HG03575 (cell line): ENCODE measurements at regions not wholly inside any gene's neighbourhood (a gene's known extent, or its start where the extent isn't known, plus 50 kb on each side); places are given as distances from the start of the nearest gene placed in this dataset.
"Not testable (repeated sequence)": the region's sequence is repeated elsewhere in the genome, so short reads cannot be mapped to it uniquely, and the experiment has no call there.

Source experiments
- ATAC-seq: cut with Tn5 transposase; IDR thresholded peaks from one replicate; pipeline ENCODE4 v1.9.1; 2021; ENCODE audit not compliant: unreplicated experiment, insufficient number of reproducible peaks, low FRiP score; ENCODE audit errors: extremely low read depth

- ATAC-seq: no peak
Observed at GRCh38 chr10:23978317-23978716, 230.6 kb upstream of the KIAA1217 start.

- ATAC-seq: no peak
Observed at GRCh38 chr10:23980094-23980493, 228.8 kb upstream of the KIAA1217 start.

- ATAC-seq: no peak
Observed at GRCh38 chr10:23981520-23982309, 227.2 kb upstream of the KIAA1217 start.

GRCh38 chr10:23984405-23984804 is 224.5 kb upstream of the KIAA1217 start:
- ATAC-seq: not testable (repeated sequence)

- no peak for ATAC-seq
Observed at GRCh38 chr10:23988006-23988405, 220.9 kb upstream of the KIAA1217 start.

- no peak for ATAC-seq
Observed at GRCh38 chr10:23994459-23995046, 214.4 kb upstream of the KIAA1217 start.

- no peak for ATAC-seq
Observed at GRCh38 chr10:23999445-23999844, 209.5 kb upstream of the KIAA1217 start.

- ATAC-seq: no peak
Observed at GRCh38 chr10:24000271-24000813, 208.6 kb upstream of the KIAA1217 start.

GRCh38 chr10:24006741-24007140 is 202.2 kb upstream of the KIAA1217 start:
- no peak for ATAC-seq

- ATAC-seq: no peak
Observed at GRCh38 chr10:24007359-24007758, 201.6 kb upstream of the KIAA1217 start.

GRCh38 chr10:24008164-24009091 is 200.5 kb upstream of the KIAA1217 start:
- ATAC-seq: no peak

- ATAC-seq: no peak
Observed at GRCh38 chr10:24009115-24009514, 199.8 kb upstream of the KIAA1217 start.

- no peak for ATAC-seq
Observed at GRCh38 chr10:24009736-24010135, 199.2 kb upstream of the KIAA1217 start.

- ATAC-seq: no peak
Observed at GRCh38 chr10:24010436-24010970, 198.4 kb upstream of the KIAA1217 start.

GRCh38 chr10:24012249-24012803 is 196.6 kb upstream of the KIAA1217 start:
- ATAC-seq: no peak

- ATAC-seq: no peak
Observed at GRCh38 chr10:24027107-24027506, 181.8 kb upstream of the KIAA1217 start.

GRCh38 chr10:24034571-24034970 is 174.4 kb upstream of the KIAA1217 start:
- ATAC-seq: no peak

- ATAC-seq: no peak
Observed at GRCh38 chr10:24035761-24036160, 173.2 kb upstream of the KIAA1217 start.

GRCh38 chr10:24039315-24039714 is 169.6 kb upstream of the KIAA1217 start:
- no peak for ATAC-seq
